ENCODE measurements at regions not wholly inside any gene's neighbourhood (a gene's known extent, or its start where the extent isn't known, plus 50 kb on each side); places are given as distances from the start of the nearest gene placed in this dataset.
"Not testable (repeated sequence)": the region's sequence is repeated elsewhere in the genome, so short reads cannot be mapped to it uniquely, and the experiment has no call there.

DNA sequence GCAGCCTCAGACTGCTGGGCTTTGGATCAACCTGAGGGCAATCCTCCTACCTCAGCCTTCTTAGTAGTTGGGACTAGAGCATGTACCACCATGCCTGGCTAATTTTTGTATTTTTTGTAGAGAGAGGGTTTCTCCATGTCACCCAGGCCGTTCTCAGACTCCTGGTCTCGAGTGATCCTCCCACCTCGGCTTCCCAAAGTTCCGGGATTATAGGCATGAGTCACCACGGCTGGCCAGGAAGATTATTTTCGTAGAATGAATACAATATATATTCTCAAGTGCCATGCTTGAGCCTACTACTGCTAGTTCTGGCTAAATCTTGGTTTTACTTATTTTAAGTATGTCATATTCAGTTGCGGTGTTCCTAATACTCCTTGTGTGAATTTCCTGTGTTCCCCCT lies 88.2 kb upstream of the CLINT1 start:
- no peaks in the 10 kb centered on the region for H3K27me3 ChIP-seq
- WGBS, 4 donors = 83 to 88% (median 85%) methylated on average over 7 of the region's 7 CpGs
- H3K4me1 ChIP-seq (replicated peaks in 1 of 2) = no peaks in the 10 kb centered on the region
- H3K36me3 ChIP-seq (replicated peaks in 1 of 2) = no peaks in the 10 kb centered on the region
- no peak overlapping the region for H3K4me3 ChIP-seq
- no peaks in the 10 kb centered on the region for H3K9me3 ChIP-seq (replicated peaks in 1 of 3)
- no peak overlapping the region for H3K27ac ChIP-seq
- intact Hi-C loops (cut with DNase I) = loop anchor here in 1 of 2 donors (10.0 kb wide), 1 partner anchor 132 kb away; no protein-coding TSS in a partner anchor
- no peak for TF ChIP-seq POLR2A (IDR thresholded peaks at IDR 0.05)
- TF ChIP-seq, protein P1, sequence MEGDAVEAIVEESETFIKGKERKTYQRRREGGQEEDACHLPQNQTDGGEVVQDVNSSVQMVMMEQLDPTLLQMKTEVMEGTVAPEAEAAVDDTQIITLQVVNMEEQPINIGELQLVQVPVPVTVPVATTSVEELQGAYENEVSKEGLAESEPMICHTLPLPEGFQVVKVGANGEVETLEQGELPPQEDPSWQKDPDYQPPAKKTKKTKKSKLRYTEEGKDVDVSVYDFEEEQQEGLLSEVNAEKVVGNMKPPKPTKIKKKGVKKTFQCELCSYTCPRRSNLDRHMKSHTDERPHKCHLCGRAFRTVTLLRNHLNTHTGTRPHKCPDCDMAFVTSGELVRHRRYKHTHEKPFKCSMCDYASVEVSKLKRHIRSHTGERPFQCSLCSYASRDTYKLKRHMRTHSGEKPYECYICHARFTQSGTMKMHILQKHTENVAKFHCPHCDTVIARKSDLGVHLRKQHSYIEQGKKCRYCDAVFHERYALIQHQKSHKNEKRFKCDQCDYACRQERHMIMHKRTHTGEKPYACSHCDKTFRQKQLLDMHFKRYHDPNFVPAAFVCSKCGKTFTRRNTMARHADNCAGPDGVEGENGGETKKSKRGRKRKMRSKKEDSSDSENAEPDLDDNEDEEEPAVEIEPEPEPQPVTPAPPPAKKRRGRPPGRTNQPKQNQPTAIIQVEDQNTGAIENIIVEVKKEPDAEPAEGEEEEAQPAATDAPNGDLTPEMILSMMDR (IDR thresholded peaks at IDR 0.05) = no peak
- DNase-seq = no peak

DNA sequence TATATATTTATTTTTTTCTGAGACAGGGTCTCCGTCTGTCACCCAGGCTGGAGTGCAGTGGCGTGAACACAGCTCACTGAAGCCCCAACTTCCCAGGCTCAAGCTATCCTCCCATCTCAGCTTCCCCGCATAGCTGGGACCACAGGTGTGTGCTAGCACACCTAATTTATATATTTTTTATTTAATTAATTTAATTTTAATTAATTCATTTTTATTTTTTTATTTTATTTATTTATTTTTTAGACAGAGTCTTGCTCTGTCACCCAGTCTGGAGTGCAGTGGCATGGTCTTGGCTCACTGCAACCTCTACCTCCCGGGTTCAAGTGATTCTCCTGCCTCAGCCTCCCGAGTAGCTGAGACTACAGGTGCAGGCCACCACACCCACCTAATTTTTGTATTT lies 86.9 kb upstream of the CLINT1 start:
- not testable (repeated sequence) for H3K27ac ChIP-seq; H3K36me3 ChIP-seq (replicated peaks in 1 of 2); H3K9me3 ChIP-seq (replicated peaks in 1 of 3); H3K4me1 ChIP-seq (replicated peaks in 1 of 2); H3K27me3 ChIP-seq; DNase-seq; H3K4me3 ChIP-seq
- 63 to 87% (median 84%) methylated on average over 5 of the region's 5 CpGs for WGBS, 4 donors
- intact Hi-C loops (cut with DNase I) = loop anchor here in 1 of 2 donors (10.0 kb wide), 1 partner anchor 131 kb away; no protein-coding TSS in a partner anchor

DNA sequence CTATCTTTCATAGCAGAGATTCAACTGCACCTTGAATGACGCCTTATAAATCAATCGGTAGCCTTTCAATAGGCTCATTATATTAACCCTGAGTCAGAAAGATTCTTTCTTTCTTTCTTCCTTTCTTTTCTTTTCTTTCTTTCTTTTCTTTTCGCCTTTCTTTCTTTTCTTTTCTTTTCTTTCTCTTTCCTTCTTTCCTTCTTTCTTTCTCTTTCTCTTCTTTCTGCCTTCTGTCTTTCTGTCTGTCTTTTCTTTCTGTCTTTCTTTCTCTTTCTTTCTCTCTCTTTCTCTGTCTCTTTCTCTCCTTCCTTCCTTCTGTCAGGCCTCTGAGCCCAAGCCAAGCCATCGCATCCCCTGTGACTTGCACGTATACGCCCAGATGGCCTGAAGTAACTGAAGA lies 86.0 kb upstream of the CLINT1 start:
- Histone ChIP-seq H3K4me1 (replicated peaks in 1 of 2) (no peaks in the 10 kb centered on the region), H3K4me3 (no peak overlapping the region), H3K27me3 (no peaks in the 10 kb centered on the region), H3K9me3 (replicated peaks in 1 of 3) (no peaks in the 10 kb centered on the region), H3K36me3 (replicated peaks in 1 of 2) (no peaks in the 10 kb centered on the region), H3K27ac (no peak overlapping the region)
- intact Hi-C loops (cut with DNase I) = loop anchor here in 1 of 2 donors (10.0 kb wide), 1 partner anchor 130 kb away; no protein-coding TSS in a partner anchor
- TF ChIP-seq, protein P1 (IDR thresholded peaks at IDR 0.05) = no peak
- no peak for TF ChIP-seq POLR2A (IDR thresholded peaks at IDR 0.05)
- no peak for DNase-seq
- WGBS, 4 donors = 84 to 91% (median 87%) methylated on average over 6 of the region's 6 CpGs

DNA sequence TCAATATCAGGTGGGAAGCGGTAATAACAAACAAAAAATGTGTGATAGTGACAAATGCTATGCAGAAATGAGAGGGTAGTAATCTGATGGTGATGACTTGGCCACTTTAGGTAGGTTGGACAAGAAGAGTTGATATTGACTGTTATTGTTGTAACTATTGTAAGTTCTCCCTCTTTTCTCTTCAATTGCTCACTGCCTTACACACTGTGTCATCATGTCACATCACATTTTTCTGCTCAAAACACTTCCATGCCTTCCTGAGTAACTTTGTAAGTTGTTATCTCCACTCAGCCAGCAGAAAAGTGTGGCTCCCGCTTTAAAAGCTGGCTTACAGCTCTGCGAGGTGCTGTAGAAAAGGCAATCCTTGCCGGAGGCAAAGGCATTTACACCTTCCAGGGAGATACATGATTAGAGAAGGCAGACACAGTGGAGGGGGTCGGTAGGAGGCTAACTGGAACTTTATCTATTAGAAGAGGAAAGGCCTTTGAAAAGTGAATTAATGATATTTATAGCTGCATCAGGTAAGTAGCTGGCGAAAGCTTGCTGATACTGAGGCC lies 85.2 kb upstream of the CLINT1 start:
- TF ChIP-seq, protein P1 (IDR thresholded peaks at IDR 0.05) = no peak
- TF ChIP-seq POLR2A (IDR thresholded peaks at IDR 0.05) = no peak
- intact Hi-C loops (cut with DNase I) = loop anchor here in 1 of 2 donors (10.0 kb wide), 1 partner anchor 129 kb away; no protein-coding TSS in a partner anchor
- H3K36me3 ChIP-seq (replicated peaks in 1 of 2) = no peaks in the 10 kb centered on the region
- no peak for DNase-seq
- no peak overlapping the region for H3K27ac ChIP-seq
- no peaks in the 10 kb centered on the region for H3K4me1 ChIP-seq (replicated peaks in 1 of 2)
- no peak overlapping the region for H3K4me3 ChIP-seq
- no peaks in the 10 kb centered on the region for H3K27me3 ChIP-seq
- H3K9me3 ChIP-seq (replicated peaks in 1 of 3) = no peaks in the 10 kb centered on the region
- 75 to 82% (median 81%) methylated on average over 6 of the region's 6 CpGs for WGBS, 4 donors

DNA sequence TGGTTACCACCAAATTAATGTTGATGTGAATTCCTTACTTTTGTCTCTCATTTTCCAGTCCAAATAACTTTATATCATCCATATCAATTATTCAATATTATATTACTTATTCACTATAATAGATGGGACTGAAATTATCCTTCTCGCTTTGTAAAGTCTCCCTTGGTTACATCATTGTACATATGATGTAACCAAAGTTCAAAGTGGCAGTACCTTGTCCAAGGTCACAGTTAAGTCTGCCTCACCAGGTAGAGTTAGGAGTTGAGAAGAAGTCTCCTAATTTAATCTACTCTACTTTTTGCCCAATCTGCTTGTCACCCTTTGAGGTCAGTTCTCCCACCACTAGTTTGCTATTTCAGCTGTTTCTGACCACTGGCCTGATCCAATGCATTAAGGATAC lies 83.7 kb upstream of the CLINT1 start:
- no peak for TF ChIP-seq POLR2A (IDR thresholded peaks at IDR 0.05)
- TF ChIP-seq, protein P1 (IDR thresholded peaks at IDR 0.05) = no peak
- H3K4me3 ChIP-seq = no peak overlapping the region
- no peaks in the 10 kb centered on the region for H3K4me1 ChIP-seq (replicated peaks in 1 of 2)
- H3K36me3 ChIP-seq (replicated peaks in 1 of 2) = no peaks in the 10 kb centered on the region
- WGBS, 4 donors = 95 to 100% (median 97%) methylated on average over 1 of the region's 1 CpG
- DNase-seq = no peak
- intact Hi-C loops (cut with DNase I) = loop anchor here in 1 of 2 donors (10.0 kb wide), 1 partner anchor 128 kb away; no protein-coding TSS in a partner anchor
- no peaks in the 10 kb centered on the region for H3K27me3 ChIP-seq
- no peak overlapping the region for H3K27ac ChIP-seq
- no peaks in the 10 kb centered on the region for H3K9me3 ChIP-seq (replicated peaks in 1 of 3)

Measured in adrenal gland (tissue), 9 donors.